GM23248 (cell line): ENCODE measurements at regions not wholly inside any gene's neighbourhood (a gene's known extent, or its start where the extent isn't known, plus 50 kb on each side); places are given as distances from the start of the nearest gene placed in this dataset.
A peak's percentile ranks its signal among the peaks of the same experiment; 100 is the strongest.
"Not testable (repeated sequence)": the region's sequence is repeated elsewhere in the genome, so short reads cannot be mapped to it uniquely, and the experiment has no call there.

ENCODE experiments used
- DNase-seq: peaks from one replicate; pipeline ENCODE4 v3.0.0-alpha.2; 2015
- H2AFZ ChIP-seq: fragments of 200-600 bp; sonication (generic); 2 replicates; pipeline ENCODE4 v1.6.1; 2016; ENCODE audit warnings: antibody characterized with exemption
- H3F3A ChIP-seq: fragments of 200-600 bp; sonication (generic); 2 replicates; pipeline ENCODE4 v1.6.1; 2016; ENCODE audit warnings: mild to moderate bottlenecking, antibody characterized with exemption, mixed run types; ENCODE audit not compliant: insufficient read depth
- H3K27ac ChIP-seq: fragments of 200-600 bp; sonication (generic); 2 replicates; pipeline ENCODE4 v1.5.1; 2016; ENCODE audit warnings: mild to moderate bottlenecking
- H3K27me3 ChIP-seq: fragments of 200-600 bp; sonication (generic); replicated peaks from 2 replicates; pipeline ENCODE4 v1.6.1; 2016; ENCODE audit warnings: mild to moderate bottlenecking; ENCODE audit not compliant: insufficient read depth
- H3K36me3 ChIP-seq: fragments of 200-600 bp; sonication (generic); 2 replicates; pipeline ENCODE4 v1.6.1; 2016; ENCODE audit warnings: low read depth, mild to moderate bottlenecking
- H3K4me1 ChIP-seq: fragments of 200-600 bp; sonication (generic); 2 replicates; pipeline ENCODE4 v1.6.1; 2016; ENCODE audit warnings: mild to moderate bottlenecking; ENCODE audit not compliant: insufficient read depth
- H3K4me2 ChIP-seq: fragments of 200-600 bp; sonication (generic); one replicate; pipeline ENCODE4 v1.6.1; 2016; ENCODE audit warnings: mild to moderate bottlenecking; ENCODE audit not compliant: unreplicated experiment
- H3K4me3 ChIP-seq: fragments of 200-600 bp; sonication (generic); 2 replicates; pipeline ENCODE4 v1.5.1; 2016; ENCODE audit warnings: mild to moderate bottlenecking
- H3K79me2 ChIP-seq: fragments of 200-600 bp; sonication (generic); 2 replicates; pipeline ENCODE4 v1.6.1; 2016; ENCODE audit warnings: mild to moderate bottlenecking; ENCODE audit not compliant: insufficient read depth
- H3K9ac ChIP-seq: fragments of 200-600 bp; sonication (generic); 2 replicates; pipeline ENCODE4 v1.6.1; 2016; ENCODE audit warnings: mild to moderate bottlenecking
- H3K9me2 ChIP-seq: fragments of 200-600 bp; sonication (generic); 2 replicates; pipeline ENCODE4 v1.6.1; 2016; ENCODE audit warnings: mixed run types, mild to moderate bottlenecking, moderate library complexity; ENCODE audit not compliant: insufficient read depth
- H3K9me3 ChIP-seq: fragments of 200-600 bp; sonication (generic); one replicate; pipeline ENCODE4 v1.6.1; 2017; ENCODE audit warnings: low read depth
- H4K20me1 ChIP-seq: fragments of 200-600 bp; sonication (generic); 2 replicates; pipeline ENCODE4 v1.6.0; 2016; ENCODE audit not compliant: insufficient read depth
- EZH2 ChIP-seq: fragments of 200-600 bp; sonication (generic); IDR thresholded peaks from 2 replicates; pipeline ENCODE4 v1.6.1; 2018; ENCODE audit warnings: antibody characterized with exemption, mild to moderate bottlenecking; ENCODE audit not compliant: insufficient read depth, poor library complexity, severe bottlenecking
- EZH2phosphoT487 ChIP-seq: fragments of 200-600 bp; sonication (generic); IDR thresholded peaks from 2 replicates; pipeline ENCODE4 v1.6.1; 2018; ENCODE audit warnings: antibody characterized with exemption, moderate library complexity, mild to moderate bottlenecking, low read depth; ENCODE audit not compliant: insufficient read depth
- WGBS, 2 experiments: methylation state at CpG; one replicate each; pipeline ENCODE4 v1.1.6; 2015 to 2017; ENCODE audit warnings: low lambda C conversion rate in 2 of 2, low coverage in 1 of 2; ENCODE audit errors: missing lambda C conversion rate in 2 of 2; 5-methylcytosine and 5-hydroxymethylcytosine counted together
- in situ Hi-C: fragments of 300-500 bp; cut with MboI; formaldehyde crosslinking; loops from 2 replicates; pipeline ENCODE4 v1.15.0; 2020

DNA sequence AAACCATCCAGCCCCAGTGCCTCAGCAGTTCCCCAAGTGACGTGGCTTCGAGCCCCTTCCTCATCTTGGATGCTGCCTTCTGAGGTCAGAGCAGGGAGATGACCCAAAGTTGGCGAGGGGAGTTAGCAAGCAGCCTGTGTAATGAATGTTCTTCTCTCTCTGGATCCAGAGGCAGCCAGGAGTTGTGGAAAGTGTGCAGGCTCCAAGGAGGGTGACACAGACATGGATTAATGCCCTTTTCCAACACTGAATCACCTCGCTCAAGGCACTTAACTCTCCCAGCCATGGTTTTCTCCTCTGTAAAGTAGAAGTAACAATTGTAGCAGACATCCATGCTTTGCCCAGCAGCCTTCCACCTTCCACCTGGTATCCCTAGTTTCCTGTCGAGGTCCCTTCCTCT lies 64.6 kb upstream of the HAND1 start:
- peaks cover 65% of the 10 kb centered on the region for H3K27me3 ChIP-seq
- no peaks in the 10 kb centered on the region for H3K9me3 ChIP-seq
- H3K27ac ChIP-seq = no peak overlapping the region
- in situ Hi-C loops = no loop called here
- H3K4me3 ChIP-seq = no peak overlapping the region
- no peaks in the 10 kb centered on the region for H3K36me3 ChIP-seq
- no peaks in the 10 kb centered on the region for H3K79me2 ChIP-seq
- 13 to 14% methylated on average over 5 of the region's 5 CpGs for WGBS, 2 experiments
- H3F3A ChIP-seq = no peaks in the 10 kb centered on the region
- TF ChIP-seq EZH2phosphoT487 (no peak), EZH2 (no peak)
- no peaks in the 10 kb centered on the region for H4K20me1 ChIP-seq
- no peak overlapping the region for H2AFZ ChIP-seq
- no peak overlapping the region for H3K4me2 ChIP-seq
- H3K9me2 ChIP-seq = no peaks in the 10 kb centered on the region
- peak; percentile 54 for DNase-seq
- H3K9ac ChIP-seq = no peak overlapping the region
- no peaks in the 10 kb centered on the region for H3K4me1 ChIP-seq

DNA sequence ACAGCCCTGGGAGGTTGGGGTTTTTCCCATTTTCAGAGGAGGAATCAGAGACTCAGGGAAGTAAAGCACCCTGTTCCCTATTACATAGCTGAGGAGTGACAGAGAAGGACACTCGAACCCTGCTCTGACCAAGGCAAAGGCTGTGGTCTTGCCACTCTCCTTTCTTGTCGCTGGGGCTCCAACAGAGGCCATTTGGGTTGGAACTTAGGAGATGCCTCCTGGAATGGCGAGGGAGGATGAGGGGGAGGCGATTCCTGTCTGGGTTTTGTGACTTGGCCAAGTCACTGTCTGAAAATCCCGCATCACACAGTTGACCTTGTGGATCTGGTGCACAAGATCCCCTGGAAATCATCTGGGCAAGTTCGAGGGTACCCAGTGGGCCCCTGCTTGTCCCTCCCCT lies 64.0 kb upstream of the HAND1 start:
- H3K27ac ChIP-seq = no peak overlapping the region
- WGBS, 2 experiments = 59 to 65% methylated on average over 5 to 6 of the region's 6 CpGs
- in situ Hi-C loops = no loop called here

DNA sequence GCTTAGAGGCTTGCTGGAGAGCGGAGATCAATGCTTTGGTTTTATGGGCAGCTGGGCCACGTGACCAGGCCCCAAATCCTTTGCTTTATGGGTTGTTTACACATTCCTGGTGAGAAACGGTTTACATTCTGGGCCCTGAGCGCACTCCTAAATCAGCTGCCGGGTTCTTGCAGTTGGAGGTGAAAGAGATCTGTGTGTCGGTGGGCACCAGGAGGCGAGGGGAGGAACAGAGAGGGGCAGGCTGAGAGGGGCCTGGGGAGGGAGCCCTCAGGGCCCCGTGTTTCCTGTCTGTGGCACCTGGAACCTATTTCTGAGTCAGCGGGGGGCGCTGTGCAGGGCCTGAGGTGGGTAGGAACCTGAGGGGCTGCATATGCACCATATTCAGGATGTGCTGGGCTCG lies 63.5 kb upstream of the HAND1 start:
- Histone ChIP-seq H3K9ac (no peak overlapping the region), H3K4me1 (no peaks in the 10 kb centered on the region), H3K4me3 (no peak overlapping the region), H3K9me3 (no peaks in the 10 kb centered on the region), H3K36me3 (no peaks in the 10 kb centered on the region), H3F3A (no peaks in the 10 kb centered on the region), H3K9me2 (no peaks in the 10 kb centered on the region), H3K27ac (no peak overlapping the region), H3K4me2 (no peak overlapping the region), H3K79me2 (no peaks in the 10 kb centered on the region), H2AFZ (no peak overlapping the region), H3K27me3 (peaks cover 61% of the 10 kb centered on the region), H4K20me1 (no peaks in the 10 kb centered on the region)
- in situ Hi-C loops = no loop called here
- DNase-seq = no peak
- TF ChIP-seq EZH2phosphoT487 = no peak
- TF ChIP-seq EZH2 = no peak
- 47% methylated on average over 9 to 11 of the region's 11 CpGs for WGBS, 2 experiments

More for the DNA sequence above, 64.0 kb upstream of the HAND1 start:
- H3K9me2 ChIP-seq = no peaks in the 10 kb centered on the region
- H3K9ac ChIP-seq = no peak overlapping the region
- no peak overlapping the region for H2AFZ ChIP-seq
- no peak overlapping the region for H3K4me3 ChIP-seq
- no peaks in the 10 kb centered on the region for H3K36me3 ChIP-seq
- DNase-seq = no peak
- no peaks in the 10 kb centered on the region for H3F3A ChIP-seq
- H3K79me2 ChIP-seq = no peaks in the 10 kb centered on the region
- no peak for TF ChIP-seq EZH2phosphoT487
- TF ChIP-seq EZH2 = no peak
- no peaks in the 10 kb centered on the region for H3K4me1 ChIP-seq
- H4K20me1 ChIP-seq = no peaks in the 10 kb centered on the region
- no peak overlapping the region for H3K4me2 ChIP-seq
- H3K9me3 ChIP-seq = no peaks in the 10 kb centered on the region
- peaks cover 64% of the 10 kb centered on the region for H3K27me3 ChIP-seq

DNA sequence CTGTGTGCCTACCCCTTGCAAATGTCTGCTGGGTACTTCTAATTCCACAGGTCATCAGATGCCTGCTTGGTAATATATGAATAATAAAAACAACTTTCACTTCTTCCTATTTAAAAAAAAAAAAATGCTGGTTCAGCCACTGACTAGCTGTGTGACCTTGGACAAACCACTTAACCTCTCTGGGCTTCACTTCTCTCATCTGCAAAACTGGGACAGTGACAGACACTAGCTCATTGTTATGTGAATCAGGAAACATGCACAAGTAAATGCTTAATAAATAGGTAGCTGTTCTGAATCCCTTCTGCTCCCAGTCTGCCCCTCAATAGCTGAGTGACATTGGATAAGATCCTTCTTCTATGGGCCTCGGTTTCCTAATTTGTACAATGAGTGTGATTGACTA lies 62.6 kb upstream of the HAND1 start:
- Histone ChIP-seq H3K27me3 (peaks cover 56% of the 10 kb centered on the region), H3K79me2 (no peaks in the 10 kb centered on the region), H3K9ac (no peak overlapping the region), H3F3A (no peaks in the 10 kb centered on the region), H3K4me2 (no peak overlapping the region), H3K36me3 (no peaks in the 10 kb centered on the region), H2AFZ (no peak overlapping the region), H3K9me2 (no peaks in the 10 kb centered on the region), H3K4me3 (no peak overlapping the region), H3K9me3 (no peaks in the 10 kb centered on the region), H3K27ac (no peak overlapping the region), H4K20me1 (no peaks in the 10 kb centered on the region), H3K4me1 (no peaks in the 10 kb centered on the region)
- TF ChIP-seq EZH2 = no peak
- no peak for TF ChIP-seq EZH2phosphoT487
- in situ Hi-C loops = no loop called here
- DNase-seq = no peak
- WGBS, 2 experiments = 78 to 81% methylated on average over 1 of the region's 1 CpG

DNA sequence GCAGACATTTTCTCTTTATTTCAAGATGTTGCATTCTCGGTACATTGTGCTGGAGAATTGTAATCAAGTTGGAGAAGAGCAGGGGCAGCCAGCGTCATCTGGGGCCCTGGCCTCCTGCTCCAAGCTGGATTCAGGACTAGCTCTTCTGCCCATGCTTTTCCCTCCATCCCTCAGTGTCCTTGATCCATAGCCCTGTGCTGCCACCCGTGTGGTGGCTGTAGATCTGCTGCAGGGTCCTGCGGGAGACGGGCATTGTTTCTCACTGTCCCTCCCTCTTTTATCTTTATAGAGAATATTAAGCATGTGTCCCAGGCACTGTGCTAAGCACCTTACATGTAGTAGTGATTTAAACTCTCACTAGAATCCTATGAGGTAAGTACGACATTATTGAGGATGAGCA lies 60.5 kb upstream of the HAND1 start:
- H2AFZ ChIP-seq = no peak overlapping the region
- H3K79me2 ChIP-seq = no peaks in the 10 kb centered on the region
- no peaks in the 10 kb centered on the region for H3K36me3 ChIP-seq
- no peaks in the 10 kb centered on the region for H4K20me1 ChIP-seq
- DNase-seq = no peak
- TF ChIP-seq EZH2 (no peak), EZH2phosphoT487 (no peak)
- no peak overlapping the region for H3K27ac ChIP-seq
- H3K4me2 ChIP-seq = no peak overlapping the region
- in situ Hi-C loops = no loop called here
- H3K9me3 ChIP-seq = no peaks in the 10 kb centered on the region
- no peaks in the 10 kb centered on the region for H3K9me2 ChIP-seq
- 58 to 62% methylated on average over 6 of the region's 6 CpGs for WGBS, 2 experiments
- peaks cover 43% of the 10 kb centered on the region for H3K27me3 ChIP-seq
- no peak overlapping the region for H3K9ac ChIP-seq
- no peaks in the 10 kb centered on the region for H3K4me1 ChIP-seq
- no peaks in the 10 kb centered on the region for H3F3A ChIP-seq
- H3K4me3 ChIP-seq = no peak overlapping the region

DNA sequence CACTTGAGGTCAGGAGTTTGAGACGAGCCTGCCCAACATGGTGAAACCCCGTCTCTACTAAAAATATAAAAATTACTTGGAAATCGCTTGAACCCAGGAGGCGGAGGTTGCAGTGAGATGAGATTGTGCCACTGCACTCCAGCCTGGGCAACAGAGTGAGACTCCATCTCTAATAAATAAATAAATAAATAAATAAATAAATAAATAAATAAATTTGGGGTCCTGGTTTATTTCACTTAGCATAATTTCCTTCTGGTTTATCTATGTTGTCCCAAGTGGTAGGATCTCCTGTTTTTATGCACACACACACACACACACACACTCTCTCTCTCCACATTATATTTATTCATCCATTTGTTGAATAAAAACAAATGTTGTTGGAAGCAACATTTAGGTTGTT lies 58.4 kb upstream of the HAND1 start:
- 71 to 73% methylated on average over 4 of the region's 4 CpGs for WGBS, 2 experiments
- H3K9me3 ChIP-seq, H3K79me2 ChIP-seq, H3F3A ChIP-seq, H3K9ac ChIP-seq, H2AFZ ChIP-seq, in situ Hi-C loops, H3K27ac ChIP-seq, H3K9me2 ChIP-seq, H3K4me3 ChIP-seq, H4K20me1 ChIP-seq, H3K4me1 ChIP-seq, H3K36me3 ChIP-seq, H3K4me2 ChIP-seq, DNase-seq: not testable (repeated sequence)
- peaks cover 28% of the 10 kb centered on the region for H3K27me3 ChIP-seq
